Ovary (tissue), 3 donors: ENCODE measurements at regions not wholly inside any gene's neighbourhood (a gene's known extent, or its start where the extent isn't known, plus 50 kb on each side); places are given as distances from the start of the nearest gene placed in this dataset.

Experiments used
- CTCF ChIP-seq, 3 donors: fragments of 450-650 bp in 2 of 3; fragments of 200-600 bp in 1 of 3; IDR thresholded peaks; one replicate each; pipeline versions ENCODE4 v1.5.1 to v1.8.0; 2016 to 2022; ENCODE audit warnings: antibody characterized with exemption in 3 of 3, mild to moderate bottlenecking in 1 of 3
- EP300 ChIP-seq: sonication (generic); formaldehyde crosslinking; IDR thresholded peaks from one replicate; pipeline ENCODE4 v1.6.1; 2017; ENCODE audit warnings: antibody characterized with exemption
- POLR2A ChIP-seq: fragments of 450-650 bp; IDR thresholded peaks from one replicate; pipeline ENCODE4 v1.6.1; 2017; ENCODE audit warnings: antibody characterized with exemption, mild to moderate bottlenecking, moderate library complexity
- donor health status: DM: no; HTN: no; CAD: no.

GRCh38 chr9:23162789-23163188, 663.3 kb downstream of the ELAVL2 start:
- TF ChIP-seq CTCF (IDR thresholded peaks at IDR 0.05): no peak
- no peak for TF ChIP-seq POLR2A
- TF ChIP-seq EP300: no peak
